NCI-H345 treated with DMSO at 0.1 percent for 48 hours (cell line): ENCODE measurements at regions not wholly inside any gene's neighbourhood (a gene's known extent, or its start where the extent isn't known, plus 50 kb on each side); places are given as distances from the start of the nearest gene placed in this dataset.

Experiments used
- DNase-seq: peaks from one replicate; lab custom pipeline; 2025; ENCODE audit not compliant: unreplicated experiment; lab: John Stamatoyannopoulos, UW

- no peak for DNase-seq
Observed at GRCh38 chr1:69294171-69294570, 273.6 kb upstream of the LRRC7 start.

GRCh38 chr1:69295265-69295664, 272.5 kb upstream of the LRRC7 start:
- no peak for DNase-seq

GRCh38 chr1:69305621-69306020, 262.1 kb upstream of the LRRC7 start:
- DNase-seq = no peak

- DNase-seq = no peak
Observed at GRCh38 chr1:69312055-69312732, 255.5 kb upstream of the LRRC7 start.

- DNase-seq = no peak
Observed at GRCh38 chr1:69313118-69313517, 254.6 kb upstream of the LRRC7 start.

GRCh38 chr1:69315416-69315815, 252.3 kb upstream of the LRRC7 start:
- no peak for DNase-seq

GRCh38 chr1:69315823-69316222, 251.9 kb upstream of the LRRC7 start:
- no peak for DNase-seq

- no peak for DNase-seq
Observed at GRCh38 chr1:69319287-69319686, 248.4 kb upstream of the LRRC7 start.

- DNase-seq = no peak
Observed at GRCh38 chr1:69320757-69321211, 246.9 kb upstream of the LRRC7 start.

- DNase-seq = no peak
Observed at GRCh38 chr1:69321311-69321710, 246.4 kb upstream of the LRRC7 start.

- DNase-seq = no peak
Observed at GRCh38 chr1:69328186-69328585, 239.5 kb upstream of the LRRC7 start.

- no peak for DNase-seq
Observed at GRCh38 chr1:69363236-69363635, 204.5 kb upstream of the LRRC7 start.

GRCh38 chr1:69373520-69373919, 194.2 kb upstream of the LRRC7 start:
- DNase-seq = no peak

GRCh38 chr1:69376408-69376807, 191.3 kb upstream of the LRRC7 start:
- no peak for DNase-seq

GRCh38 chr1:69377507-69377906, 190.2 kb upstream of the LRRC7 start:
- no peak for DNase-seq

GRCh38 chr1:69388044-69388443, 179.7 kb upstream of the LRRC7 start:
- DNase-seq = no peak

GRCh38 chr1:69400128-69400527, 167.6 kb upstream of the LRRC7 start:
- no peak for DNase-seq

- no peak for DNase-seq
Observed at GRCh38 chr1:69401879-69402278, 165.8 kb upstream of the LRRC7 start.

- DNase-seq = no peak
Observed at GRCh38 chr1:69403756-69404320, 163.9 kb upstream of the LRRC7 start.

GRCh38 chr1:69404486-69404885, 163.2 kb upstream of the LRRC7 start:
- no peak for DNase-seq

- DNase-seq = no peak
Observed at GRCh38 chr1:69406244-69406643, 161.5 kb upstream of the LRRC7 start.

GRCh38 chr1:69409731-69410456, 157.8 kb upstream of the LRRC7 start:
- DNase-seq = no peak
